ENCODE measurements at regions not wholly inside any gene's neighbourhood (a gene's known extent, or its start where the extent isn't known, plus 50 kb on each side); places are given as distances from the start of the nearest gene placed in this dataset.

DNA sequence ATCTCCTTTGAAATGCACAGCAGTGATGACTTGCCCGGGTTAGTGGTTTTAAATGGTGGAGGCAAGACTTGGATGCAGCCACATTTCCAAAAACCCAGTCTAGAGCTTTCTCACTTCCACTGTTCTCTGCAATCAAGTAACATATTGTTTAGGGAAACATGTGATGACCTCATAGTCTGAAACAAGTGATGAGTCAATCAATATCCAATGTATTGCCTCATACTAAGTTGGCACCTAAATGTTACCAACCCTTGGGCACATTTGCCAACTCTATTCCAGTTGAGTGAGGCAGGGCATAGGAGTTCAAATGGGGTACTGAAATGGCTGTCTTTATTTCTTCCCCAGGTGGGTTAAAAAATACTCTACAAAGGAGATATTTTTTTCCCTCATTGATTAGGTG lies 1105.4 kb downstream of the VRK1 start:
- DNase-seq (ENCODE audit: low read depth in 2 of 3, low spot score in 1 of 3) = no peak

DNA sequence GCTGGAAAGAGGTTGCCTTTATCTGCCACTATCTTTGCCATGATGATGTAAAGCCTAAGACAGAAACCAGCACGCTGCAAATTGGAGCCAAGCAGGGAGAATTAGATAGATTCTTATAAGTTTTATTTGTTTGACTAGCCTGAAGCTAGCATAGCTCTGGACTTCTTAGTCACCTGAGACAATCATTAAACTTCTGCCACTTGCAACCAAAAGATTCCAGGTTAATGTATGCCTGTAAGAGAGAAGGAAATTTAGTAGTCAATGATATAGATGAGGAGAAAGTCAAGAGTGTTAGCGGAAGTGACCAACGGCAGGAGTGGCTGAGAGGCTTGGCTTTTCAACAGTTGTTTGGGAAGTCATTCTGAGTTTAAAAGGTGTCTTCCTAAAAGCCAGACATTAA lies 1106.6 kb downstream of the VRK1 start:
- DNase-seq (ENCODE audit: low read depth in 2 of 3, low spot score in 1 of 3) = no peak

DNA sequence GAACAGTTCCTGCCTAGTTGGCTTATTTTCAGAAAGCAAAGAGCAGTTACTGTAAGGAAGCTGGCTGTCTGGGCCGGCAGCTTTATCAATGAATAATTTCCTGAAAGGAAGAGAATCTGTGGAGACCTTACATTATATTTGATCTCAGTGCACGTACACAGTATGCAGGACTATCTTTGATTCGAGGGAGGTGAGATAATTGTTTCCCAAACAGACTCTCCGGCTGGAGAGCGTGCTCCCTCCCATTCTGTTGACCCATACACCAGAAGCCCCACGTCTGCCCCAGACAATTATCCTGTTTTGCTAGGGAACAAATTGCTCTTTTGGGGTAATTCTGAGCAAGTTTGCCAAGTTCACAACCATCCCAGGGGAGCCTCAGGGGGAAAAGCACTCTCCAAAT lies 1115.0 kb downstream of the VRK1 start:
- DNase-seq (ENCODE audit: low read depth in 2 of 3, low spot score in 1 of 3) = no peak

DNA sequence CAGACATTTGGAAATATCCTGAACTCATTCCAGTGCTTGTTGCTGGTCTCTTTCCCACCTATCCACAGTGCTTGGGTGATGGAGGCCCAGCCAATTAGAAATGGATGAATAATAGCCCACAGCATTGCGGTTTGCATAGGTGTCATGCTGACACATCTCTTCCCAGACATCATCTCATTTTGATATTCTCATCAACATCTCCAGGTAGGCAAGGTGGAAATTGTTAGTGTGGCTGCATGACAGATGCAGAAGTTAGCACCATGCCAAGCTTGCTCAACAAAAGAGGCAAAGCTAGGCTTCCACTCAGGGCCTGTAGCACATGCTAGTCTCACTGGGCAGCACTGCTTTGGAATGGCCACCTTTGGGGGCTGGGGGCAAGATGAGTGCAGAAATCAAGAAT lies 1118.9 kb downstream of the VRK1 start:
- DNase-seq (ENCODE audit: low read depth in 2 of 3, low spot score in 1 of 3) = no peak

DNA sequence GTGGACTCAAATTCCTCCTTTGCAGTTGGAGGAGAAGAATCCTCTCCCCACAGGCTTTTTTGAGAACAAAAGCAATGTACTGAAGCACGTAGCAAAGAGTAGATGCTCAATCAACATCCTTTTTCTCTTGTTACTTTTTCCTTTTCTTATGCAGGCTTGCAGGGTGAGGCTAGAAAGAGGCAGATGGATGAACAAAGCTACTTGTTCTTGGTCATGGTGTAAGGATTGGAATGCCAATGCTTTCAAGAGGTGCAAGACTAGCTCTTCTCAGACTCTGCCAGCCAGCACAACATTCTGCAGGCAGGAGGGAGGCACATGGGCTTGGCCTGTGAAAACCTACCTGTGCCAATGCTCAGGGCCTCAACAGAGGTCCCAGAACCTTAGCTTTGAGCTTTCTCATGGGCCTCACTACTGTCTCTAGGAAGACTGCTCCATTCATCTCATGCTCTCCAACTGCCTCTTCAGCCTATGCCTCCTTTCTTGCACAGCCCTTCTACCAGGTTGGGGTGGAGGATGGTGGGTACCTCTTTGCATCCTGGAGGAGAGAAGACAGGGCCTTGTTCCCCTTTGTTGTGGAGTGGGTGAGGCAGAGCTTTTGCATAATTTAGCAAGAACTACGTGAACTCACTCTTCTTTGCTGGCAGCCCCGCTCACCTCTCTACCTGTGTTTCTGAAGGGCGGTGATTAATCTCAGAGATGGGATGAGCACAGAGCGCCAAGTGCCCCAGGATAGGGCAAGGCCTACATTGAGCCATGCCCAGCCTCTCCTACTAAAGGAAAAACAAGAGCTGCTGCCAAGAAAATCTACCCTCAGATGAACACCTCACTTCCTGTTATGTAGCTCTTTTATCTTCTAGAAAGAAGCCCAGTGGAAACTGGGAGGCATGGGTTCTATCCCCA lies 1119.7 kb downstream of the VRK1 start:
- DNase-seq (ENCODE audit: low read depth in 2 of 3, low spot score in 1 of 3) = no peak

DNA sequence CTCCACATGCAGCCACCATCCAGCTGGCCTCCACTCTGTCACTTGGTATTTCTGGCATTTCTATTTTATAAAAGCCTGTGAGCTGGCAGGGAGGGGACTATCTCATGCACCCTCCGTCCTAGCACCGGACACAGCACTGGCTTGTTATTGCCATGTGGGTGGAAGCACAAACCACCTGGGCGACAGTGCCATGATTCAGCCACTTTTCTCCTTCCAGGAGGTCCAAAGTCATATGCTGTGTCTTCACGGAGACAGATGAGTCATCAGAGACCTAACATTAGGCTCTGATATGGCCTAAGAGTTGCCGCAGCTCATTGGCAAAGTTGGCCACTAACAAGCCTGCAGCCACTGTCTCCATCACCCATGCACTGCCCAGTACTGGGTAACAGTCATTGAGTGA lies 1123.0 kb downstream of the VRK1 start:
- DNase-seq (ENCODE audit: low read depth in 2 of 3, low spot score in 1 of 3) = no peak

DNA sequence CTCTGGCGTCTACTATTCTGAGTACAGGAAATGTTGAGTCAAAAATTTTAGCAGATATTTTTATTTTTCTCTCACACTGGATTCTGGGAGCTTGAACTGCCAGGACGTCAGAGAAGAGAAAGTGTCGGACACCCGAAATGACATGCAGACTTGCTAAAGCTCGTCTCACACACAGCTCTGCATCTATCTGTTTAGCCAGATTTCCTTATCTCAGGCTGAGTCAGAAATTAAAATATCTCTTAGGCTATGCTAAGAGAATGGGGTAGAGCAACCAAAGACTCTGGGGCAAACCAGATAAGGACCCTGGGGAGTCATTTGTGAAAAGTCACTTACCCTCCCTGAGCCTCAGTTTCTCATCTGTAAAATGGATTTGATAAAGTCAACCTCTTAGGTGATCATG lies 1124.1 kb downstream of the VRK1 start:
- DNase-seq (ENCODE audit: low read depth in 2 of 3, low spot score in 1 of 3) = no peak

DNA sequence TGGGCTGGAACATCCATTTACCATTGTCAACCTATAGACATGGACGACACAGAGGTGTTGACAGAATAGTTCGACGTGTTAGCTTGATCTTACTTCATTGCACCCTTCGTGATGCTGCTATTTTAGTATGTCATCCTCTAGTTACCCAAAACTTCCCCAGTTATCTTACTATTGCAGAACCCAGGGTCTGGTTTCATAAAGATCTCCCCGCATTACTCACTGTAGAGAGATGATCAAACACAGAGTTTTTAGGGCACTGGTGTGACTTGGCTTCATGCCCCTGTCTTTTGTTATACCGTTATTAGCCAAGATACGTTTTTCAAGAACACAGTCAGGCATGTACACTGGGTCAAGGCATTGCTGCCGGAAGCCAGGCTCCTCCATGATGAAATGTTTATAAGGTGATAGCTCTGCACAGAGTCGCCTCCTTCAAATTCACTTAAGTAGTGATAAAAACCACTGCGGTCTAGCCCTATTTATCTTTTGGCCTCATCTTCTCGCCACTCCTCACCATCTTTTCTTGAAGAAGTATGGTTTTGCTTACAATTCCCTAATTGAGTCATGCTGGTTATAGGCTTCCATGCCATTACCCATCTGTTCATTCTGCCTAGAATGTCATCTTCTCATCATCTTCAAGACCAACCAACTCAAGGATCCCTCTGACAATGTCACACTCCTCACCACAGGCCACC lies 1127.9 kb downstream of the VRK1 start:
- no peak for DNase-seq (ENCODE audit: low read depth in 2 of 3, low spot score in 1 of 3)

DNA sequence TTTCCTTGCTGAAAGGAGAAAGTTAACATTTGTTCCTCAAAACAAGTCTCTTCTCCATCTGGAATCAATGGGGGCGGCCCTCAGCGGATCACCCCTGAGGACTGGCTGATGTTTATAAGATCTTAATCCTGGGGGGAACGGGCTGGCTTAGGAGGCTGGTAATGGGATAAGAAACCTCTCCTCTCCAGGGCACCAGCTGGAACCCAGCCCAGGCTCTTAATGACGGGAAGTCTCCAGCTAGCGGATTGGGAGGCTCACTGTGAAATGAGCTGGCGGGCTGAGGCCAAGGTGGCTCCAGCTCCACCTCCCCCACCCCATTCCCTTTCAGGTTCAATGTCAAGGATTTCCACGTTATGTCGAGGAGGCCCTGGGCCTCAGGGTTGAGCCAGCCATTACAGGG lies 1133.0 kb downstream of the VRK1 start:
- no peak for DNase-seq (ENCODE audit: low read depth in 2 of 3, low spot score in 1 of 3)

DNA sequence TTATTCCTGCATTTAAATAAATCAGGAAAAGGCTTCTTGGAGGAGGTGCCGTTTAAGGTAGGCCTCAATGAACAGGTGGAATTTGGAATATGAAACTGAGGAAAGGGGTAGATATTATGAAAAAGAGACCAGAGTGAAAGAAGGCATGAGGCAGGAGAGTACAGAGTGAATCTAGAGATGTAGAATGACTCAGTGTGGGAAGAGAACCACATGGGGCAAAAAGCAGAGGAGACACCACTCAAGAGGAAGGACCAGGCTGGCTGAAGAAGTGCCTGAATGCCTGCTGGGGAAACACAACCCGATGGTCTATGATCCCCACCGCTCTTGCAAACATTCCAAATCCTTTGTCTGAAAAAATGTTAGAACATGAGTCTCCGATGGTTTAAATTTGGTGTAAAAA lies 1134.1 kb downstream of the VRK1 start:
- no peak for DNase-seq (ENCODE audit: low read depth in 2 of 3, low spot score in 1 of 3)

DNA sequence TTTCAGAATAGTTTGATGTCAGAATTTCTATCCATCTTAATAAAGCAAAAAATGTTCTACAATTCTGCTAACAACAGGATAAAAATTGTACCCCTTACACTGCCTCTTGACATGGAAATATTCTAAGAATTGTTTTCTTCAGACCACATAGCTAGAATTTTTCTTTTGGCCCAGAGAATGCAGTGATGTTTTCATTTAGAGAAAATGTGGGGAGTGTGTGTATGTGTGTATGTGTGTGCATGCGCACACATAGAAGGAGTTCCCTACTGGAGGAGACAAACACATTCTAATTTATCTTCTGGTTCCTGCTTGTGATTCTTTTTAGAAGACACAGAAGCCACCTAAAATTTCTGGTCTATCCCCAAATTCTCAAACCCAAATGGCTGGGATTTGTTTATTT lies 1145.7 kb downstream of the VRK1 start:
- no peak for DNase-seq (ENCODE audit: low read depth in 2 of 3, low spot score in 1 of 3)

DNA sequence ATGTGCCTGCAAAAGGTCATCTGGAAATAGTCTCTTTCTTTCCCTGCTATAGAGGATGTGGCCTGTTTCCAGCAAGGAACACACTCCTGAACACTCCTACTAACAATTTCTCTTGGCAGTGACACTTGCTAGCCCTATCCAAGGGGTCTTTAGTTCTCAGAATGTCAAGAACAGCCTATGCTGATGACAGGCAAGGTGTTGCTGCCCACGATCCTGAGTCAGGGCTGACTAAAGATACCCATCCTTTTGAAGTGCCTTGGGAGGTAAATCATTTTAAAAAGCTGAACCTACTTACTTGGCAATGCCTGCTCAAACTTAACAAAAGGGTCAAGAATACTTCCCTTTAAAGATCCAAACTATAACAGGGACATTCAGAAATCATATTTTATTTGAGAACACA lies 1146.4 kb downstream of the VRK1 start:
- DNase-seq (ENCODE audit: low read depth in 2 of 3, low spot score in 1 of 3) = peak in 2 of 3 donors; percentile 4 to 26

DNA sequence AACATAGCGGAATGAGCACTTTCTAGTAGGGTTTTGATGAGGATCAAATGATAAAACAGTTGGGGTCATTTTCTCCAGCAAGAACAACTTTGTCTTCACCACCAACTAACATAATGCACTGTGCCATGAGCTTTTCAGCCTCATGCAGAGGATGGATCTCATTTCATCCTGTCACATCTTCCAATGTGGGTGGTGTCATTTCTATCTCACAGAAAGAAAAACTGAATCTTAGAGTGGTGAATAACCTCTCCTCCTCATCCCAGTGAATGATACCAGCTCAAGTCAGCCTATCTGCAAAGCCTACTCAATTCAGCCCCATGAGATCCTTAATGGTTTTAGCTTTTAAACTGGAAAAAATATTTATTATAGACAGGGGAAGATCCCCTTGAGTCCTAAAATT lies 1147.2 kb downstream of the VRK1 start:
- DNase-seq (ENCODE audit: low read depth in 2 of 3, low spot score in 1 of 3) = peak in 1 of 3 donors; percentile 7

DNA sequence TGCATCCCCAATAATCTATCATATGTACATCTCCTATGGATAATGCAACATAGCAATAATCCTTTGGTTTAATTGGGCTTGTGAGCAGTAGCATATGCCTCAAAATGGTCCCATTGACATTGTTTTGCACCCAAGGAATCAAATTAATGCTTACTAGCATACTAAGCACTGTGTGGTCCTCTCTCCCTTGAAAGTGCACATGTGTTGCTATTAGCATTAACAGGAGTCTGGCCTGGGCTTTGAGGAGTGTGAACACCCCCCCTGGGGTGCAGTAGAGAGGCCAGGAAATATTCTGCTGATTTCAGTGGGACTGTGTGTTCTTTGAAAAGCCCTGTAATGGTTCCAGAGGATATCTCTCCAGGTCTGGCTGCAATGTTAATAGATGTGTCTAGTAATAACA lies 1148.4 kb downstream of the VRK1 start:
- DNase-seq (ENCODE audit: low read depth in 2 of 3, low spot score in 1 of 3) = no peak

DNA sequence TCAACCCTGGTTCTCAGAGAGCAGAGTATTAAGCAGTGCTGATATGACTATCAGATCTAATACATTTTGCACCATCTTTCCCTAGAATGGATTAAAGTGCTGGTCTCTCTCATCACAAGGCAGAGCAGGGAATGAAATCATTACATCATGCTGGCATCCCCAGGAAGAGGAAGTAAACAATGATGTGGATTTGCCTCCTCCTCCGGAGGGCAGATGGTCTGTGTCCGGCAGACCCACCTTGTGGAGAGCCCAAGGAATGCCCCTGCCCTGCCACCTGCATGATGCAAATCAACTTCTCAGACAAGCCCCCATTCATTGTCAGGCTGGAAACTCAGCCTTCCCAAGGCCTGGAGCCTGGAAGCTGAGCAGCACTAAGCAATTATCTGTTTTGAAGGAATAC lies 1149.1 kb downstream of the VRK1 start:
- no peak for DNase-seq (ENCODE audit: low read depth in 2 of 3, low spot score in 1 of 3)

DNA sequence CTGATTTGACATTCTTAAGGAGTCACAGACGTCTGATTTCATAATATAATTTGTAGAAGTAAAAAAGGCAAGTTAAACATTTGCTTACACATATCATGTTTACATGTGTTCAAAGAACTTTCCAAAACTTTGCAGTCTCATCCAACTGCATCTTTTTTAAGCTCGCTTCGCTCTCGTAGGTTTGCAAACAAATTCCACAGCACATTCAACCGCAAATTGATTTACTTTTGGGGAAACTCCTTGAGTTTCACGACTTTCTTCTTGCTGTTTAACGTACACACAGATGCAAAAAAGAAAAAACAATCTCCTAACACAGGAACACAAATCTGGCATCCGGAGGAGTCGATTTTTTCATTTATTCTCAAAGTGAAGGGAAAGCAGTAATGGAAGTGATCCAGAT lies 1149.5 kb downstream of the VRK1 start:
- DNase-seq (ENCODE audit: low read depth in 2 of 3, low spot score in 1 of 3) = no peak

DNA sequence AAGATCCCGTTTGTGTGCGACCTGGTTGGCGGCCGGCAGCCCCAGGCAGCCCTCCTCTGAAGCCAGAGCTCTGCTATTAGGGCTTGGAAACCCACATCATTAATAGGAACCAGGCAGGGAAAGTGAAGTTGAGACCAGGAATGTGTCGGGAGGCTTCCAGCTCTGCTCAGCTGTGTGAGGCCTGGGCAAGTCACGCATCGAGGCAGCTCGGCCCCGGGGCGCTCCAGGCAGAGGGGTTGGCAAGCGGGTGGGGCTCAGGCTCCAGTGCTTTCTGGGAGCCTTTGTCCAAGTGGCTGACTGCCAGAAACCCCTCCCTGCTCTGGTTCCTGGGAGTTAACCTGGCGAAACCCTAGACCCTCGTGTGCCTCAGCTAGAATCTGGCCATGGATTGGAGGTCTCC lies 1151.7 kb downstream of the VRK1 start:
- no peak for DNase-seq (ENCODE audit: low read depth in 2 of 3, low spot score in 1 of 3)

DNA sequence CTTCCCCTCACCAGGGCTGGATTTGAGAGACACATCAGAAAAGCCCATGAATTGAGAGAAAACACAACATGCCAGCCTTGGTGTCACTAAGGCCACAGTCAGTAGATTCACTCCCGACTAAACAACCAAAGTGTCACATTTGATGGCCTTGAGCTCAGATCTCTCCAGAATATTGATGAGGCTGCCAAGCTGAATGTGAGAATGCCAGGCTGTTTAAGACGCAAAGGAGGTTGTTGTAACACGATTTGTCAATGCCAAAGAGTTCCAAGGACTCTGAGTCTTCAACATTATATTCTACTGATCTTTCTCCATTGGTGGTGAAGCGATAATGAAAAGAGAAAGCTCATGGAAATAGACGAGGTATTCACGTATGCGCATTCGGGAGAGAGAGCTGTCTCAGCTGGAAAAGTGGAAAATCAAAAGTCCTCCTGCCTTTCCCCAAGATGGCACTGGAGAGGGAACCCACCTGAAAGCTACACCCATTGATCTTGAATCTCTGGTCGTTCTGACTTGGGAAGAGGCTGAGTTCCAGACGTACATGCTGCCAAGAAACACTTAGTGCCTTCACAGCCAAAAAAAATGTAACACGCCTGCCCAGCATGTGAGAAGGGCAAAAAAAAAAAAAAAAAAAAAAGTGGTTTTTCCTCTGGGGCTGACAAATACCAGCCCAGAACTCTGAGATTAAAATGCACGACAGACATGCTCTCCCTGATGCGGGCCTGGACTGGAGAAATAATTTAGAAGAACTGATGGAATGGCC lies 1159.6 kb downstream of the VRK1 start:
- DNase-seq (ENCODE audit: low read depth in 2 of 3, low spot score in 1 of 3) = no peak

DNA sequence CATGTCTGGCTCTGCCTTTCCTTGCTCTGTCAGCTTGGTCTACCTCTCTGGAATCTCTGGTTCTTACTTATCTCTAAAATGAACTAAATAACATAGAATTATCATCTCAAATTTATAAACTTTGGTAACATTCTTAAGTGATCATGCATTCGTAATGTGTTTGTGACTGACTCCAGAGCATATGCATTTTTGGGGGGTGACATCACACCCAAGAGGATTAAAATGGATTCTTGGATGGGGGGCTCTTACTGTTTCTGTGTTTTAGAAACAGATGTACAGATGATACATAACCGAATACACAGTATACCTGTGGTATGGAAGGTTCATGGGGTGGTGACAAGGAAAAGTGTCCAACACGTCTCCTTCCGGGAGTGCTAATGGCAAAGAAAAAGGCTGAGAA lies 1162.1 kb downstream of the VRK1 start:
- no peak for DNase-seq (ENCODE audit: low read depth in 2 of 3, low spot score in 1 of 3)

DNA sequence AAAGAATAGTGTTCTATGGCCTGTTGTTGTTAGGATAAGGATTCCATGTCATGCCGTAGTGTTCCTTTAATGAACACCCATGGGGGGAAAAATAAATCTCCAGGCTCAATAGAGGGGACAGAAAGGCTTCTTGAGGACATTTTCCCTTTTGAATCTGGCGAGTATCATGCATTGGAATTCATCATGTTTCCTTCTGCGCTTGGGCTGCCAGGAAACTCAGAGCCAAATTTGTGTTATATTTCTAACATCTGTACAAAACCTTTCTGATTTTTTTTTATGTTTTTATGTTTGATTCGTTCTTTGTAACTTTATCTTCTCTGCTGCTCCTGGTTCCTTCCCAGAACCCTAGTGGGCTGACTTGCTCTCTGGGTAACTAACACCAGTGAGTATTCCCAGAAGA lies 1163.3 kb downstream of the VRK1 start:
- DNase-seq (ENCODE audit: low read depth in 2 of 3, low spot score in 1 of 3) = no peak

DNA sequence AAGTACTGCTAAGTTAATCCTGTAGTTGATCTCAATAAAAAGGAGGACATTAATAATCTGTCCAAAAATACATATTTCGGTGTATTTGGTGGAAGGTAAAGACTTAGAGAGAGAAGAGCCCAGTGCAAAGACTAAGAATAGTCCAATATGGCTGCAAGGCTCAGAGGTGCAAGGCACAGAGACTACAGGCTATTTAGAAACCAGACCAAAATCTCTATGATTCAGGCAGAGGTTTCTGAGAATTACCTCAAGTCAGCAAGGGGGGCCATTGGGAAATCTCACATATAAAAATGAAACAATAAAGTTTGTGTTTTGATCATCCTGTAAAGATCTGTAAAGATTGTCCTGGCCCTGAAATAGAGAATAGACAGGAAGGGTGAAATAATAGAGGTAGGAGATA lies 1173.0 kb downstream of the VRK1 start:
- DNase-seq (ENCODE audit: low read depth in 2 of 3, low spot score in 1 of 3) = no peak

DNA sequence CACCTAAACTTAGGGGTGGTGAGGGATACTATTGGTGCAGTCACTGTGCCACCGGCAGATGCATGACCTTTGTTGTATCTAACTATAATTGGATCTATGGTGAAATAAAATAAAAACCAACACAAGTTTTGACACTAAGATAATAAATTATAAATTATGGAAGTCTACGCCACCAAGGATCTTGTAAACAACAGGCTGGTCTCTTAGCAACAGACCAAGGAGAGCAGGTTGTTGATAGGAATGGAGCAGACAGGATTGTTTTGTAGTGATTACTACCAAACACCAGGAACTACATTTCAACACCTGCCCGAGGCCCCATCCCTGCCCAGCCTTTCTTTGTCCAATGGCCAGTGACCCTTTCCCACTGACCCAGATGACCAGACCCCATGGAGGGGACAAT lies 1178.0 kb downstream of the VRK1 start:
- DNase-seq (ENCODE audit: low read depth in 2 of 3, low spot score in 1 of 3) = no peak

Measured in stimulated activated CD4-positive, alpha-beta T cell treated with anti-CD3 and anti-CD28 coated beads, Interleukin-12 subunit alpha, Interleukin-12 subunit beta, amount 100 ng/mL, for 48 hours (primary cell).